EL (cell line): ENCODE measurements at regions not wholly inside any gene's neighbourhood (a gene's known extent, or its start where the extent isn't known, plus 50 kb on each side); places are given as distances from the start of the nearest gene placed in this dataset.
A peak's percentile ranks its signal among the peaks of the same experiment; 100 is the strongest.

Source experiments
- DNase-seq: peaks from one replicate; pipeline ENCODE4 v3.0.0-alpha.2; 2016

- DNase-seq, result peak; percentile 45
These were observed 167.1 kb upstream of the PACRGL start for GRCh38 chr4:20532871-20533870.

GRCh38 chr4:20538905-20539304 lies 161.4 kb upstream of the PACRGL start:
- DNase-seq, result no peak

GRCh38 chr4:20543131-20543530 lies 157.1 kb upstream of the PACRGL start:
- no peak for DNase-seq

- DNase-seq, result peak; percentile 39
These were observed 155.6 kb upstream of the PACRGL start for GRCh38 chr4:20544645-20545044.

- no peak for DNase-seq
These were observed 148.3 kb upstream of the PACRGL start for GRCh38 chr4:20552004-20552403.

GRCh38 chr4:20554134-20554533 lies 146.1 kb upstream of the PACRGL start:
- DNase-seq, result no peak

- no peak for DNase-seq
These were observed 135.1 kb upstream of the PACRGL start for GRCh38 chr4:20565075-20565721.

- no peak for DNase-seq
These were observed 129.1 kb upstream of the PACRGL start for GRCh38 chr4:20570981-20571715.

GRCh38 chr4:20572976-20573375 lies 127.3 kb upstream of the PACRGL start:
- no peak for DNase-seq

GRCh38 chr4:20574986-20575385 lies 125.3 kb upstream of the PACRGL start:
- DNase-seq, result no peak

GRCh38 chr4:20575486-20575885 lies 124.8 kb upstream of the PACRGL start:
- DNase-seq, result no peak

- peak; percentile 13 for DNase-seq
These were observed 123.4 kb upstream of the PACRGL start for GRCh38 chr4:20576861-20577260.

GRCh38 chr4:20577702-20578101 lies 122.6 kb upstream of the PACRGL start:
- no peak for DNase-seq

GRCh38 chr4:20580907-20581306 lies 119.4 kb upstream of the PACRGL start:
- no peak for DNase-seq

- no peak for DNase-seq
These were observed 110.8 kb upstream of the PACRGL start for GRCh38 chr4:20589436-20589835.

GRCh38 chr4:20590849-20591248 lies 109.4 kb upstream of the PACRGL start:
- no peak for DNase-seq

- DNase-seq, result no peak
These were observed 108.7 kb upstream of the PACRGL start for GRCh38 chr4:20591571-20591970.

- DNase-seq, result no peak
These were observed 108.2 kb upstream of the PACRGL start for GRCh38 chr4:20592013-20592412.

GRCh38 chr4:20592663-20593062 lies 107.6 kb upstream of the PACRGL start:
- DNase-seq, result peak; percentile 9

- no peak for DNase-seq
These were observed 101.6 kb upstream of the PACRGL start for GRCh38 chr4:20598626-20599025.

GRCh38 chr4:20603671-20604313 lies 96.5 kb upstream of the PACRGL start:
- peak; percentile 75 for DNase-seq

- DNase-seq, result peak; percentile 40
These were observed 87.9 kb upstream of the PACRGL start for GRCh38 chr4:20612313-20612712.

- peak; percentile 15 for DNase-seq
These were observed 85.4 kb upstream of the PACRGL start for GRCh38 chr4:20614816-20615215.
